ENCODE measurements at regions not wholly inside any gene's neighbourhood (a gene's known extent, or its start where the extent isn't known, plus 50 kb on each side); places are given as distances from the start of the nearest gene placed in this dataset.
"Not testable (repeated sequence)": the region's sequence is repeated elsewhere in the genome, so short reads cannot be mapped to it uniquely, and the experiment has no call there.

DNA sequence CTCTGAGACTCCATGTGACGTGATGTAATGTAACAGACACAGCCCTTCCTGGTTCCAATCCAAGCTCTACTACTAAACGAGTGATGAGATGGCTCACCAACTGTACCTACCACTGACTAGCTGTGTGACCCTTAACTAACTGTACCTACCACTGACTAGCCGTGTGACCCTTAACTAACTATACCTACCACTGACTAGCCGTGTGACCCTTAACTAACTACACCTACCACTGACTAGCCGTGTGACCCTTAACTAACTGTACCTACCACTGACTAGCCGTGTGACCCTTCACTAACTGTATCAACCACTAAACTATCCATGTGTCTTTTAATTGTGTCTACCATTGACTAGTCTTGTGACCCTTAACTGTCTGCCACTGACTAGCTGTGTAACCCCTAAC, 111.2 kb downstream of the NPIPA5 start:
- H3K4me3 ChIP-seq (ENCODE audit: low read length); H3K27ac ChIP-seq (ENCODE audit: low read depth, low read length); H3K27me3 ChIP-seq (ENCODE audit: insufficient read depth, low read length, poor library complexity); DNase-seq; H3K79me2 ChIP-seq (ENCODE audit: control insufficient read depth, insufficient read depth, low read length); H2BK120ac ChIP-seq (ENCODE audit: low read depth, low read length); H3K4ac ChIP-seq (ENCODE audit: low read depth, low read length); H4K5ac ChIP-seq (ENCODE audit: low read length); H4K8ac ChIP-seq (ENCODE audit: low read depth, low read length); H3K36me3 ChIP-seq (ENCODE audit: control insufficient read depth, insufficient read depth, low read length); H3K4me1 ChIP-seq (ENCODE audit: control insufficient read depth, low read depth, low read length); H2BK15ac ChIP-seq (replicated peaks; ENCODE audit: low read depth); H2AK5ac ChIP-seq (ENCODE audit: low read length); H3K56ac ChIP-seq (ENCODE audit: low read length); H3K23ac ChIP-seq (ENCODE audit: low read length); H3K79me1 ChIP-seq (ENCODE audit: low read length); H3K4me2 ChIP-seq (ENCODE audit: low read length); H3K9ac ChIP-seq (ENCODE audit: low read length); H3K18ac ChIP-seq (ENCODE audit: low read length); H2BK5ac ChIP-seq (ENCODE audit: low read length): not testable (repeated sequence)
- WGBS (ENCODE audit: extremely low coverage, insufficient coverage, low lambda C conversion rate): no CpG with 5 or more reads among the region's 6 CpGs

DNA sequence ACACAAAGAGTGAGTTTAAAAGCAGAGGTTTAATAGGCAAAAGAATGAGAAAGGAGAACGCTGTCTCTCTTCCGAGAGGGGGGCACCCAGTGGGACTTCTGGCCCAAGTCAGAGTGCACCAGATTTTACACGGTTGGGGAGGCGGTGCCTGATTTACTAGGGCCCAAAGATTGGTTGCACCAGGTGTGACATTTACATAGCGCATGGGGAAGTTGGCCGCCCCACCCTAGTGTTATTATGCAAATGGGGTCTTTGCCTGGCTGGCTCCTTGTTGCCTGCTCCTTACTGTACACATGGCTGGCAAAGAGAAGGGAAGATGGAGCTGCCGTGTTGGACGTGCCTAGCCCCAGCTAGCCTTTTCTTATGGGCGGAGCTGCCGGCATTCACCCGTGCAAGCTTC, 115.9 kb downstream of the NPIPA5 start:
- H4K8ac ChIP-seq (ENCODE audit: low read depth, low read length); H2BK15ac ChIP-seq (replicated peaks; ENCODE audit: low read depth); DNase-seq; H3K23ac ChIP-seq (ENCODE audit: low read length); H3K9ac ChIP-seq (ENCODE audit: low read length); H3K79me1 ChIP-seq (ENCODE audit: low read length); H3K18ac ChIP-seq (ENCODE audit: low read length); H3K27ac ChIP-seq (ENCODE audit: low read depth, low read length); H2BK5ac ChIP-seq (ENCODE audit: low read length); H3K4me1 ChIP-seq (ENCODE audit: control insufficient read depth, low read depth, low read length); H3K27me3 ChIP-seq (ENCODE audit: insufficient read depth, low read length, poor library complexity); H3K4me2 ChIP-seq (ENCODE audit: low read length); H3K36me3 ChIP-seq (ENCODE audit: control insufficient read depth, insufficient read depth, low read length); H3K56ac ChIP-seq (ENCODE audit: low read length); H2BK120ac ChIP-seq (ENCODE audit: low read depth, low read length); H3K4me3 ChIP-seq (ENCODE audit: low read length); H2AK5ac ChIP-seq (ENCODE audit: low read length); H3K79me2 ChIP-seq (ENCODE audit: control insufficient read depth, insufficient read depth, low read length); H4K5ac ChIP-seq (ENCODE audit: low read length); H3K4ac ChIP-seq (ENCODE audit: low read depth, low read length): not testable (repeated sequence)
- no CpG with 5 or more reads among the region's 11 CpGs for WGBS (ENCODE audit: extremely low coverage, insufficient coverage, low lambda C conversion rate)

DNA sequence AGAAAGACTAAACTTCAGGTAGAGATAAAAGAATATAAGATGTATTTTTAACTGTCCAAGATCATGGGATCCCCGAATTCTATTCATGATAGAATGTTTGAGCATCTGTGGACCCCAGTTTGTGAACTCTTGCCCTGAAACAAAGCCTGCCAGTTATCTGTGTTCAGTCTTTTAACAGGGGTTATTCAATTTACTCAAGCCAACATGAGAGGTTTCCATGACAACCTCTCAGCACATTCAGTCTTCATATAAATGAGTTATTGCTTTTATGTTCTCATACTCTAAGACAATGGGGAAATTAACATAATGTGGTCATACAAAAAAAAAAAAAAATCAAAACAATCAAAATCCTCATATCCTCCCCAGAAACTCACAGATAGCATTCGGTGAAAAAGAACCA, 130.1 kb downstream of the NPIPA5 start:
- not testable (repeated sequence) for H4K5ac ChIP-seq (ENCODE audit: low read length); H3K9ac ChIP-seq (ENCODE audit: low read length); H2BK5ac ChIP-seq (ENCODE audit: low read length); H3K18ac ChIP-seq (ENCODE audit: low read length); H3K56ac ChIP-seq (ENCODE audit: low read length); H3K27me3 ChIP-seq (ENCODE audit: insufficient read depth, low read length, poor library complexity); H3K23ac ChIP-seq (ENCODE audit: low read length); H3K4ac ChIP-seq (ENCODE audit: low read depth, low read length); H3K79me1 ChIP-seq (ENCODE audit: low read length); H3K4me1 ChIP-seq (ENCODE audit: control insufficient read depth, low read depth, low read length); H3K27ac ChIP-seq (ENCODE audit: low read depth, low read length); H4K8ac ChIP-seq (ENCODE audit: low read depth, low read length); DNase-seq; H2BK15ac ChIP-seq (replicated peaks; ENCODE audit: low read depth); H2BK120ac ChIP-seq (ENCODE audit: low read depth, low read length); H3K79me2 ChIP-seq (ENCODE audit: control insufficient read depth, insufficient read depth, low read length); H3K36me3 ChIP-seq (ENCODE audit: control insufficient read depth, insufficient read depth, low read length); H3K4me3 ChIP-seq (ENCODE audit: low read length); H3K4me2 ChIP-seq (ENCODE audit: low read length); H2AK5ac ChIP-seq (ENCODE audit: low read length)
- no CpG with 5 or more reads among the region's 2 CpGs for WGBS (ENCODE audit: extremely low coverage, insufficient coverage, low lambda C conversion rate)

DNA sequence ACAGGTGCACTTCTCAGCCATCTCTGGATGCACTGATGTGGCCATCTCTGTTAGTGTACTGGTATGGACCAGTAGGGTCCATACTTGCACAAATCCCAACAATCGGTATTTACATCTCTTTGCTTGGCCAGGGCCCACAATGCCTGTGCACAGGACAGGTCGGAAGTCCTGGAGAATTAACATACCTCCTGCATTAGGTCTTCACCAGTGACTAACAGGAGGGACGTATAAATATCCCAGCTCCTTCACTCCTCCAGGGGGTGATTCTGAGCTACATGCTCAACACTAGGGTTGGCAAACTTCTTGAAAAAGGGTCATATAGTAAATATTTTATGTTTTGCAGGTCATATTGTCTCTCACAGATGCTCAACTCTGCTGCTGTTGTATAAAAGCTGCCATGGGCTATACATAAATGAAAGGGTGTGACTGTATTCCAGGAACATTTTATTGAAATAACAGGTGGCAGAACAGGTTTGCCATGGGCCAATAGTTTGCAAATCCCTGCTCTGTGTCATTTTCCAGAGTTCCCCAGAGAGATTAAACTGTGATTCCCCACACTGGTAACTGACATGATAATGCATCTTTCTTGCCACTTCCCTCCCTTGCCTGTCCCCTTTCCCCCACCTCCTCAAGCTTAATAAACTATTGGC, 141.3 kb downstream of the NPIPA5 start:
- not testable (repeated sequence) for H3K27me3 ChIP-seq (ENCODE audit: insufficient read depth, low read length, poor library complexity); H3K4me1 ChIP-seq (ENCODE audit: control insufficient read depth, low read depth, low read length); H3K27ac ChIP-seq (ENCODE audit: low read depth, low read length); H3K18ac ChIP-seq (ENCODE audit: low read length); H4K8ac ChIP-seq (ENCODE audit: low read depth, low read length); H3K4me3 ChIP-seq (ENCODE audit: low read length); H3K23ac ChIP-seq (ENCODE audit: low read length); H2AK5ac ChIP-seq (ENCODE audit: low read length); H3K4ac ChIP-seq (ENCODE audit: low read depth, low read length); H3K4me2 ChIP-seq (ENCODE audit: low read length); H3K9ac ChIP-seq (ENCODE audit: low read length); H3K79me2 ChIP-seq (ENCODE audit: control insufficient read depth, insufficient read depth, low read length); H2BK15ac ChIP-seq (replicated peaks; ENCODE audit: low read depth); H3K56ac ChIP-seq (ENCODE audit: low read length); H2BK120ac ChIP-seq (ENCODE audit: low read depth, low read length); H2BK5ac ChIP-seq (ENCODE audit: low read length); H3K79me1 ChIP-seq (ENCODE audit: low read length); DNase-seq; H3K36me3 ChIP-seq (ENCODE audit: control insufficient read depth, insufficient read depth, low read length); H4K5ac ChIP-seq (ENCODE audit: low read length)
- WGBS (ENCODE audit: extremely low coverage, insufficient coverage, low lambda C conversion rate): no CpG with 5 or more reads among the region's 3 CpGs

DNA sequence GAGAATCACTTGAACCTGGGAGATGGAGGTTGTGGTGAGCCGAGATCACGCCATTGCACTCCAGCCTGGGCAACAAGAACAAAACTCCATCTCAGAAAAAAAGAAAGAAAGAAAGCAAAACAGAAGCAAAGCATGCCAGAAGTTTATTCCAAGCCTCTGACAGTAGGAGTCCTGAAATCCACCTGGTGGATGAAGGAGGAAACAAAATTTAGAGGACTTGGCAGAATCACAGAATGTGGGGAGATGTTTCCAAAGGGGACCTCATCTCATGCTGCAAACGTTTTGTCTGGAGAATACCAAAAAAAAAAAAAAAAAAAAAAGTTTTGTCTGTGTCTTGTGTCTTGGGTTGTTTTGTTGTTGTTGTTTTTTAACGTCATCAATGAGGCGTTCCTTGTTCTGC, 141.1 kb upstream of the RRN3 start:
- not testable (repeated sequence) for H3K4me2 ChIP-seq (ENCODE audit: low read length); H3K9ac ChIP-seq (ENCODE audit: low read length); H3K4ac ChIP-seq (ENCODE audit: low read depth, low read length); H2BK120ac ChIP-seq (ENCODE audit: low read depth, low read length); H2BK5ac ChIP-seq (ENCODE audit: low read length); H3K4me1 ChIP-seq (ENCODE audit: control insufficient read depth, low read depth, low read length); H3K27ac ChIP-seq (ENCODE audit: low read depth, low read length); H3K27me3 ChIP-seq (ENCODE audit: insufficient read depth, low read length, poor library complexity); H2BK15ac ChIP-seq (replicated peaks; ENCODE audit: low read depth); DNase-seq; H3K4me3 ChIP-seq (ENCODE audit: low read length); H3K36me3 ChIP-seq (ENCODE audit: control insufficient read depth, insufficient read depth, low read length); H2AK5ac ChIP-seq (ENCODE audit: low read length); H4K8ac ChIP-seq (ENCODE audit: low read depth, low read length); H3K23ac ChIP-seq (ENCODE audit: low read length); H4K5ac ChIP-seq (ENCODE audit: low read length); H3K56ac ChIP-seq (ENCODE audit: low read length); H3K79me2 ChIP-seq (ENCODE audit: control insufficient read depth, insufficient read depth, low read length); H3K18ac ChIP-seq (ENCODE audit: low read length); H3K79me1 ChIP-seq (ENCODE audit: low read length)
- no CpG with 5 or more reads among the region's 5 CpGs for WGBS (ENCODE audit: extremely low coverage, insufficient coverage, low lambda C conversion rate)

DNA sequence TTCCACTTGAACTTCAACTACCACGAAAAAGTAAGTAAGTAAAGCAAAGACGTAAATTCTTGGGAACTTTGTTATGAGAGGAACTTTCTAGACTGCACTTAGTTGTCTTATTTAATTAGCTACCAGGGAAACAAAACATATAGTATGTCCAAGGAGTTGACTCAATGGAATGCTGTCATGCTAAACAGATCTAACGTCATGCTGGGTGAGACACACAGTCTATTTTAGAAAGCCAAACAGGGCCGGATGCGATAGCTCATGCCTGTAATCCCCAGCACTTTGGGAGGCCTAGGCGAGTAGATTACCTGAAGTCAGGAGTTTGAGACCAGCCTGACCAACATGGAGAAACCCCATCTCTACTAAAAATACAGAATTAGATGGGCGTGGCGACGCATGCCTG, 140.6 kb upstream of the RRN3 start:
- H3K4ac ChIP-seq (ENCODE audit: low read depth, low read length); H3K56ac ChIP-seq (ENCODE audit: low read length); H3K23ac ChIP-seq (ENCODE audit: low read length); H3K4me2 ChIP-seq (ENCODE audit: low read length); H3K79me2 ChIP-seq (ENCODE audit: control insufficient read depth, insufficient read depth, low read length); H3K27ac ChIP-seq (ENCODE audit: low read depth, low read length); H2BK15ac ChIP-seq (replicated peaks; ENCODE audit: low read depth); H3K36me3 ChIP-seq (ENCODE audit: control insufficient read depth, insufficient read depth, low read length); DNase-seq; H4K5ac ChIP-seq (ENCODE audit: low read length); H2BK120ac ChIP-seq (ENCODE audit: low read depth, low read length); H4K8ac ChIP-seq (ENCODE audit: low read depth, low read length); H3K9ac ChIP-seq (ENCODE audit: low read length); H3K27me3 ChIP-seq (ENCODE audit: insufficient read depth, low read length, poor library complexity); H3K79me1 ChIP-seq (ENCODE audit: low read length); H3K18ac ChIP-seq (ENCODE audit: low read length); H2AK5ac ChIP-seq (ENCODE audit: low read length); H3K4me3 ChIP-seq (ENCODE audit: low read length); H2BK5ac ChIP-seq (ENCODE audit: low read length); H3K4me1 ChIP-seq (ENCODE audit: control insufficient read depth, low read depth, low read length): not testable (repeated sequence)
- WGBS (ENCODE audit: extremely low coverage, insufficient coverage, low lambda C conversion rate): no CpG with 5 or more reads among the region's 9 CpGs
